ENCODE measurements at regions not wholly inside any gene's neighbourhood (a gene's known extent, or its start where the extent isn't known, plus 50 kb on each side); places are given as distances from the start of the nearest gene placed in this dataset.

DNA sequence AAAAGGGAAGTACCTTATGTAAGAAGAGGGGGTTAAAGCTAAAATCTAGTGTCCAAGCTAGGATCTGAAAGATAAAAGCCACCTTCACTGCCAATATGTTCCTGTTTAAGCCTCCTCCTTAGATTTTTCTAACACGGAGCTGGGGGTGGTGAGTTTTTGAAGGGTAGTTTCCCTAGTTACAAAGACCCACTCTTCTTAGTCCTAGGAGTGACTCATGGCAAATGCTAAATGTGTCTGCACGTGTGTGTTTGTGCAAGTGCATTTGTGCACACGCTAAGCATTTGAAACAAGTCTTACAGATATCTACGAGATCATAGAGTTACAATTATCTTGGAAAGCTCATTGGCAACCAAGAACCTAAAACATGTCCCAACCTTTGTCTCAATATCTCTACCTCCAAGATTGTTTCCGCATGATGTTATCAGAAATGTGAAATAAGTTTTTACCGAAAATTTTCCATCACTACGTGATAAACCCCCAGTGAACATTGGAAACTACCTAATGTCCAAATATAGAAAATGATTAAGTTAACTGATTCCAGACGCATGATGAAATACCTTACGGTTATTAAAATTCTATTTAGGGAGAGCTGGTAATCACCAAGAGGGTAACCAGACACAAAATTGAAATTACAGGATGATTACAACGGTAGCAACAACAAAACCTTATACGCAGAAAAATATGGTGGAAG, 78.0 kb upstream of the HRH2 start:
- peak in 1 of 58 donors; percentile 6 for DNase-seq

- no peak for DNase-seq
These were observed 75.2 kb upstream of the HRH2 start for GRCh38 chr5:175582697-175583096.

DNA sequence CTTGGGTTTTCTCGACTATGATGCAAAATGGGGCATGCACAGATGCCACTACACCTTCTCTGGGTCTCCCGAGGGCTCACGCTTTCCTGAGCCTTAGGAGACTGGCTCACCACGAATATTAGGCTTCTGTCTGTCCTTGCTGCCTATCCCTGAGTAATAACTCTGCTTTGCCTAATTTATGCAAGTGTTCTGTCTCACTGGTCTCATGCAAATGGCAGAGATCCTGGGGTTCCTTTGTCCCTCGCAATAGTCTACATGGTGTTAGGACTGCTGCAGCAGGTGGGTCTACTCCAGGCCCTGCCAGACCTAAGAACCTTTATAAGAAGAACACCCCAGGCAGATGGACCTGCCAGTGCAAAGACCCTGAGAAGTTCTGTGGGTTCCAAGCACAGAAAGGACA, 72.3 kb upstream of the HRH2 start:
- DNase-seq, result no peak

- DNase-seq, result no peak
These were observed 69.0 kb upstream of the HRH2 start for GRCh38 chr5:175588709-175589429.

DNA sequence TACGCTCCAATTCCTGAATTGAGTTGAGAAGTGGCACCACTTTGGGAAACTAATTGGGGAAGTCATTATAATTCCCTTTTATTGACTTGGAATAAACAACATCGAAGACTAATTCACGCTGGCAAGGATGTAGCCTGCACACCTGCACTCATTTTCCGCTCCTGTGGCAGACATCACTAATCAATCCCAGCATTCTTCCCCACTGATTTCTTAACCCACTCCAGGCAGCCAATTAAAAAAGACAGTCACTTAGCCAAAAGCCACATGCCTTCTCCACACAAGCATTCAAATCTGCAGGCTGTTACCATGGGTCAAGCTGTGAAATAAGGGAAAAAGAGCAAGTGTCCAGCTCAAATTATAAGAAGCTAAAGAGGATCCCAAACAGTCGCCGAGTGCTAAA, 68.2 kb upstream of the HRH2 start:
- DNase-seq, result no peak

- DNase-seq, result no peak
These were observed 67.4 kb upstream of the HRH2 start for GRCh38 chr5:175590471-175590881.

GRCh38 chr5:175591293-175591692, 66.6 kb upstream of the HRH2 start:
- no peak for DNase-seq

DNA sequence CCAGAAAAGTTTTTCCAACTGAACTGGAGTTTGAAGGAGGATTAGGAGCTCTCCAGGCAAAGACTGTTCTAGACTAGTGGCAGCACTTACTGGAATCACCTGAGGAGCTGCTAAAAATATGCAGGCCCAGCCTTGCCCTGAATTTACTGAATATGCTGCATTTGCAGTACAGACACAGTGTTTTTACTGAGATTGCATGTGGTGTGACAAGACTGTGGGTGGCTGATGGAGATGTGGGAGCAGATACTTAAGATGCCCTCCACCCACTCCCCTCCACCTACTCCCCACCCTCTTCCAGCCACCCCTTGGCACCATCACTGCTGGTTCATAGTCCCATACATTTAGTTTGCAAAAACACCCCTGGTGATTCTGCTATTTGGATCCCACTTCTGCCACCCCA, 64.1 kb upstream of the HRH2 start:
- DNase-seq, result no peak

DNA sequence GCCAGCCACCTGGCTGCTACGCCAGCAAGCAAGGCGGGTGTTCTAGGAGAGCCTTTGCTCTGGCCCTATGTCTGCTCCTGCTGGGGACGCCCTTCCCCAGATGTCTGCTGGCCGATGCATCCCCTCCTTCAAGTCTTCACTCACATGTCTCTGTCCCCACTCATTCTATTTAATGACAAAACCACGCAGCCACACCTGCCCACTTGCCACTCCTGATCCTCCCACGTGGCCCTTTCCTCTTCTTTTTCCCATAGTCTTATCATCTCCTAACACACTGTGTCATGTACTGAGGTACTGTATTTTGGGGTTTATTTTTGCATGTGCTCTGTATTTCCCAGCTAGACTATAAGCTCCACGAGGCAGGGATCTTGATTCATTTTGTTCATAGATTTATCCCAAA, 62.0 kb upstream of the HRH2 start:
- DNase-seq, result no peak

DNA sequence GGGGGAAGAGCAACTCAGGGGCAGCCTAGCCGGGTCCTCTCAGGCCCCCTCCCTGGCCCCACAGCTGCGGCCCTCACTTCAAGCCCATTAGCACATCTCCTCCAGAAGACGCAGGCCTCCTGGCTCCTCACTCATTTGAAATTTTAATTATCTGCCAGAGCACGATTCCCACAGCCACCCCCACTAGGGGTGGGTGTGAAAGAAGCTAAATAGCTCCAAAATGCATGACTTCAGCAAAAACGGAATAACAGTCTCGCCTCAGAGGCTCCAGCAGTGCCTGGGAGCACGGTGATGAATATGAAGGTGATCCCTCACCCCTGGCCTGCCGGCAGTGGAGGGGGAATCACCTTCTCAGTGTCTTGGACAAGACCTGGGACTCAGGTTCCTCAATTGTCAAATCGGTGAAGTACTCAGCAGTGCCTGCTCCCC, 61.1 kb upstream of the HRH2 start:
- DNase-seq, result peak in 8 of 58 donors; percentile 22 to 51 (median 29)

GRCh38 chr5:175597718-175598117, 60.2 kb upstream of the HRH2 start:
- no peak for DNase-seq

GRCh38 chr5:175598774-175599173, 59.1 kb upstream of the HRH2 start:
- no peak for DNase-seq

GRCh38 chr5:175599210-175599609, 58.7 kb upstream of the HRH2 start:
- peak in 2 of 58 donors; percentile 26 to 27 for DNase-seq

GRCh38 chr5:175603987-175604739, 53.7 kb upstream of the HRH2 start:
- DNase-seq, result no peak

DNA sequence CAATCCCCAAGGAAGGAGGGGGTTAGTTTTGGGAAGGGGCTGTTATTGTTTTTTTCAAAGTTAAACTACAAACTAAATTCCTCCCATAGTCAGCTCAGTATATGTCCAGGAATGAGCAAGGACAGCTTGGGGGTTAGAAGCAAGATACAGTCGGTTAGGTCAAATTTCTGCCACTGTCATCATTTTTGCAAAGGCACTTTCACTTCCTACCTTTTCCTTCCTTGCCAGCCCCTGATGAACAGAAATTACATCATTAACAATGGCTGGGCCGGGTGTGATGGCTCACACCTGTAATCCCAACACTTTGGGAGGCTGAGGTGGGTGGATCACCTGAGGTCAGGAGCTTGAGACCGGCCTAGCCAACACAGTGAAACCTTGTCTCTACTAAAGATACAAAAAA, 51.5 kb upstream of the HRH2 start:
- DNase-seq, result no peak
